OCI-LY7 (cell line): ENCODE measurements at regions not wholly inside any gene's neighbourhood (a gene's known extent, or its start where the extent isn't known, plus 50 kb on each side); places are given as distances from the start of the nearest gene placed in this dataset.

ENCODE experiments used
- EZH2phosphoT487 ChIP-seq: fragments of 200-600 bp; sonication (generic); IDR thresholded peaks from 2 replicates; pipeline ENCODE4 v1.6.1; 2018; ENCODE audit warnings: low read depth, borderline replicate concordance, mild to moderate bottlenecking, mixed run types, antibody characterized with exemption, low read length, moderate library complexity, mixed read lengths
- TF ChIP-seq, protein P1 (sequence below): fragments of 200-600 bp; sonication (generic); conservative IDR thresholded peaks from 2 replicates; pipeline ENCODE4 v1.5.1; 2014; ENCODE audit warnings: mild to moderate bottlenecking, antibody characterized with exemption, low read length, moderate library complexity, mixed read lengths

GRCh38 chr17:71496552-71496951 is 624.3 kb upstream of the SOX9 start:
- TF ChIP-seq, protein P1, sequence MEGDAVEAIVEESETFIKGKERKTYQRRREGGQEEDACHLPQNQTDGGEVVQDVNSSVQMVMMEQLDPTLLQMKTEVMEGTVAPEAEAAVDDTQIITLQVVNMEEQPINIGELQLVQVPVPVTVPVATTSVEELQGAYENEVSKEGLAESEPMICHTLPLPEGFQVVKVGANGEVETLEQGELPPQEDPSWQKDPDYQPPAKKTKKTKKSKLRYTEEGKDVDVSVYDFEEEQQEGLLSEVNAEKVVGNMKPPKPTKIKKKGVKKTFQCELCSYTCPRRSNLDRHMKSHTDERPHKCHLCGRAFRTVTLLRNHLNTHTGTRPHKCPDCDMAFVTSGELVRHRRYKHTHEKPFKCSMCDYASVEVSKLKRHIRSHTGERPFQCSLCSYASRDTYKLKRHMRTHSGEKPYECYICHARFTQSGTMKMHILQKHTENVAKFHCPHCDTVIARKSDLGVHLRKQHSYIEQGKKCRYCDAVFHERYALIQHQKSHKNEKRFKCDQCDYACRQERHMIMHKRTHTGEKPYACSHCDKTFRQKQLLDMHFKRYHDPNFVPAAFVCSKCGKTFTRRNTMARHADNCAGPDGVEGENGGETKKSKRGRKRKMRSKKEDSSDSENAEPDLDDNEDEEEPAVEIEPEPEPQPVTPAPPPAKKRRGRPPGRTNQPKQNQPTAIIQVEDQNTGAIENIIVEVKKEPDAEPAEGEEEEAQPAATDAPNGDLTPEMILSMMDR: no peak
- no peak for TF ChIP-seq EZH2phosphoT487
